WTC11 (cell line): ENCODE measurements at regions not wholly inside any gene's neighbourhood (a gene's known extent, or its start where the extent isn't known, plus 50 kb on each side); places are given as distances from the start of the nearest gene placed in this dataset.

Experiments
- ATAC-seq: fragments of 200-7000 bp; cut with Tn5 transposase; 2 replicates; pipeline ENCODE4 v1.10.0; 2021; ENCODE audit warnings: mild to moderate bottlenecking, moderate library complexity
- CTCF ChIA-PET: fragments of 300-600 bp; sonication (Branson Sonifier 250); formaldehyde crosslinking; loops from one replicate; lab custom pipeline; 2021; ENCODE audit warnings: antibody characterized with exemption; lab: Charles Lee
- POLR2A ChIA-PET: fragments of 350-600 bp; sonication (Branson Sonifier 250); formaldehyde crosslinking; loops from one replicate; lab custom pipeline; 2021; ENCODE audit warnings: antibody characterized with exemption; lab: Charles Lee
- DNase-seq: peaks from one replicate; pipeline ENCODE4 v3.0.0; 2021; ENCODE audit warnings: low spot score
- H3K27ac Mint-ChIP-seq: 2 replicates; pipeline ENCODE4 v1.8.0; 2021; ENCODE audit warnings: mixed read lengths
- H3K27me3 Mint-ChIP-seq: 2 replicates; pipeline ENCODE4 v1.8.0; 2021; ENCODE audit warnings: low read depth, mild to moderate bottlenecking, moderate library complexity, mixed read lengths
- H3K36me3 Mint-ChIP-seq: 2 replicates; pipeline ENCODE4 v1.8.0; 2021; ENCODE audit warnings: mixed read lengths
- H3K4me1 Mint-ChIP-seq: 2 replicates; pipeline ENCODE4 v1.8.0; 2022; ENCODE audit warnings: mixed read lengths
- H3K4me3 Mint-ChIP-seq: 2 replicates; pipeline ENCODE4 v1.8.0; 2021; ENCODE audit warnings: mild to moderate bottlenecking, moderate library complexity, mixed read lengths
- H3K9me3 Mint-ChIP-seq: 2 replicates; pipeline ENCODE4 v1.8.0; 2021; ENCODE audit warnings: mixed read lengths
- AFF4 ChIP-seq: sonication (generic); formaldehyde crosslinking; IDR thresholded peaks from 2 replicates; pipeline ENCODE4 v1.8.1; 2023; ENCODE audit warnings: mild to moderate bottlenecking, missing genetic modification reagents, borderline replicate concordance
- ATF6 ChIP-seq: sonication (generic); formaldehyde crosslinking; IDR thresholded peaks from 2 replicates; pipeline ENCODE4 v1.8.1; 2023; ENCODE audit warnings: mild to moderate bottlenecking, missing genetic modification reagents
- IRF1 ChIP-seq: sonication (generic); formaldehyde crosslinking; IDR thresholded peaks from 2 replicates; pipeline ENCODE4 v1.8.0; 2023; ENCODE audit warnings: missing genetic modification reagents
- KAT7 ChIP-seq: sonication (generic); formaldehyde crosslinking; IDR thresholded peaks from 2 replicates; pipeline ENCODE4 v1.8.1; 2023; ENCODE audit warnings: missing genetic modification reagents, mild to moderate bottlenecking, borderline replicate concordance
- NFATC4 ChIP-seq: fragments of 250-450 bp; sonication (Bioruptor Pico); IDR thresholded peaks from 2 replicates; pipeline ENCODE4 v1.9.0; 2021; ENCODE audit warnings: mild to moderate bottlenecking
- SMAD4 ChIP-seq: sonication (generic); formaldehyde crosslinking; IDR thresholded peaks from 2 replicates; pipeline ENCODE4 v1.8.0; 2022; ENCODE audit warnings: mild to moderate bottlenecking, missing genetic modification reagents
- TP53 ChIP-seq: sonication (generic); formaldehyde crosslinking; IDR thresholded peaks from 2 replicates; pipeline ENCODE4 v1.8.1; 2023; ENCODE audit warnings: mild to moderate bottlenecking, missing genetic modification reagents
- ZNF121 ChIP-seq: sonication (generic); formaldehyde crosslinking; IDR thresholded peaks from 2 replicates; pipeline ENCODE4 v1.8.0; 2023; ENCODE audit warnings: missing genetic modification reagents
- ZNF263 ChIP-seq: sonication (generic); formaldehyde crosslinking; IDR thresholded peaks from 2 replicates; pipeline ENCODE4 v1.8.1; 2022; ENCODE audit warnings: low read depth, mild to moderate bottlenecking, moderate library complexity, missing genetic modification reagents
- ZNF317 ChIP-seq: sonication (generic); formaldehyde crosslinking; IDR thresholded peaks from 2 replicates; pipeline ENCODE4 v1.8.1; 2023; ENCODE audit warnings: low read depth, mild to moderate bottlenecking, moderate library complexity, missing genetic modification reagents, borderline replicate concordance
- TF ChIP-seq, protein P1 (sequence below): fragments of 250-450 bp; sonication (Bioruptor Pico); IDR thresholded peaks from 2 replicates; pipeline ENCODE4 v1.9.0; 2021; ENCODE audit warnings: moderate library complexity, mild to moderate bottlenecking, inconsistent platforms, borderline replicate concordance
- TF ChIP-seq, protein P2 (sequence below): sonication (generic); formaldehyde crosslinking; IDR thresholded peaks from 2 replicates; pipeline ENCODE4 v1.8.1; 2023; ENCODE audit warnings: mild to moderate bottlenecking, missing genetic modification reagents, moderate library complexity

DNA sequence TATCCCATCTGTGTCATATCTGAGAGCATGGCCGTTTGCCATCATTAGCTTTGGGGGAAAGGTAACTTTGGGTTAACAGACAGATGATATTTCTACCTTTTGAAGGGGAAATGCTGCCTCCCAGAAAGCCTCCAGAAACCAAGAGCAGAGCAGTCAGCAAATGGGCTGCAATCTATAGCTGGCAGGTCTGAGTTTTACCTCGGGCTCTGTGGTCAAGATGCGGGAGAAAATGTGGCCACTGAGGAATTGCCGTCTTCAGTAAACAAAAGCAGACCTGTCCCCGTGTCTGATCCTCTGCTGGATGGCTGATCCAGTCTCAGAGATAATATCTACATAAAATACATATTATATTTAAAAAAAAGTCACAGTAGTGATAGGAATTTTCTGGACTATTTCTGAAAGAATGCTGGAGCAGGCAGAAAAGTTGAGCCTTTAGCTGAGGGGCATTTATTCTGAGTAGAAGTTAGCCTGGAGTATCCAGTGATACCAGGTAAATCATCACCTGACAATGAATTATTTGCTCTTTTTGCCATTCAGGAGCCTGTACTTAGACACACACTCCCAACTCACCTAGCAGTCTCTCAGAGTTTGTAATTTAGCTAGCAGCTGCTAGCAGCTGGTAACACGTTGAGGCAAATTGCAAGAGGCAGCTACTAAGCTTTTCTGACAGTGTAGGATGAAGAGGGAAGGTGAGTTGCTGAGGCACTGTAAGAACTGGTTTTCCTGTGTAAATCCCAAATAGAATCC lies 285.3 kb upstream of the RARB start (continued):
- TF ChIP-seq, protein P1, sequence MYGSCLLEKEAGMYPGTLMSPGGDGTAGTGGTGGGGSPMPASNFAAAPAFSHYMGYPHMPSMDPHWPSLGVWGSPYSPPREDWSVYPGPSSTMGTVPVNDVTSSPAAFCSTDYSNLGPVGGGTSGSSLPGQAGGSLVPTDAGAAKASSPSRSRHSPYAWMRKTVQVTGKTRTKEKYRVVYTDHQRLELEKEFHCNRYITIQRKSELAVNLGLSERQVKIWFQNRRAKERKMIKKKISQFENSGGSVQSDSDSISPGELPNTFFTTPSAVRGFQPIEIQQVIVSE (CRISPR knock-in tag) = no peak
- no peak for TF ChIP-seq IRF1 (CRISPR knock-in tag)
- no peak for TF ChIP-seq ZNF263 (CRISPR knock-in tag)

- Mint-ChIP-seq H3K36me3 (0 out of 2 replicates have a peak, but pooled peaks cover 5% of the 10 kb centered on the region), H3K4me1 (peaks cover 13% of the 10 kb centered on the region), H3K4me3 (no peak overlapping the region), H3K27me3 (no peaks in the 10 kb centered on the region), H3K27ac (no peak overlapping the region), H3K9me3 (peaks cover 19% of the 10 kb centered on the region)
- ATAC-seq (peak; percentile 91), DNase-seq (no peak)
- POLR2A ChIA-PET = no interaction called here
- no peak for TF ChIP-seq ZNF263 (CRISPR knock-in tag)
- TF ChIP-seq TP53 = no peak
- TF ChIP-seq ZNF121 (CRISPR knock-in tag) = no peak
- no peak for TF ChIP-seq ATF6 (CRISPR knock-in tag)
- TF ChIP-seq AFF4 = no peak
- no peak for TF ChIP-seq NFATC4 (CRISPR knock-in tag)
- CTCF ChIA-PET = interaction anchor here (1.0 kb wide), 1 partner anchor 110 kb away, joined by 3 read pairs; no protein-coding TSS in a partner anchor
These were observed 284.6 kb upstream of the RARB start for GRCh38 chr3:25143356-25144025.

- DNase-seq = no peak
- no peak for TF ChIP-seq KAT7 (CRISPR knock-in tag)
- TF ChIP-seq IRF1 (CRISPR knock-in tag) = no peak
- TF ChIP-seq ZNF317 (CRISPR knock-in tag) = no peak
- TF ChIP-seq SMAD4 (CRISPR knock-in tag) = no peak
- TF ChIP-seq, protein P2, sequence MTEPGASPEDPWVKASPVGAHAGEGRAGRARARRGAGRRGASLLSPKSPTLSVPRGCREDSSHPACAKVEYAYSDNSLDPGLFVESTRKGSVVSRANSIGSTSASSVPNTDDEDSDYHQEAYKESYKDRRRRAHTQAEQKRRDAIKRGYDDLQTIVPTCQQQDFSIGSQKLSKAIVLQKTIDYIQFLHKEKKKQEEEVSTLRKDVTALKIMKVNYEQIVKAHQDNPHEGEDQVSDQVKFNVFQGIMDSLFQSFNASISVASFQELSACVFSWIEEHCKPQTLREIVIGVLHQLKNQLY (CRISPR knock-in tag) = no peak
- POLR2A ChIA-PET = no interaction called here
- H3K27ac Mint-ChIP-seq = no peak overlapping the region; the same call in 1 of the 2 replicates
- peaks cover 14% of the 10 kb centered on the region for H3K4me1 Mint-ChIP-seq
- CTCF ChIA-PET = interaction anchor here (0.6 kb wide), 1 partner anchor 356 kb away, joined by 4 read pairs; no protein-coding TSS in a partner anchor
- H3K4me3 Mint-ChIP-seq = no peak overlapping the region
- H3K36me3 Mint-ChIP-seq = no peaks in the 10 kb centered on the region
- peaks cover 12% of the 10 kb centered on the region for H3K9me3 Mint-ChIP-seq
- no peaks in the 10 kb centered on the region for H3K27me3 Mint-ChIP-seq
- no peak for ATAC-seq
These were observed 283.6 kb upstream of the RARB start for GRCh38 chr3:25144430-25144829.
